ENCODE measurements at regions not wholly inside any gene's neighbourhood (a gene's known extent, or its start where the extent isn't known, plus 50 kb on each side); places are given as distances from the start of the nearest gene placed in this dataset.
"Not testable (repeated sequence)": the region's sequence is repeated elsewhere in the genome, so short reads cannot be mapped to it uniquely, and the experiment has no call there.

- DNase-seq: no peak
Measured at GRCh38 chr6:103119056-103119455, 1725.5 kb downstream of the GRIK2 start.

- no peak for DNase-seq
Measured at GRCh38 chr6:103114582-103114981, 1721.1 kb downstream of the GRIK2 start.

- no peak for DNase-seq
Measured at GRCh38 chr6:103113416-103113815, 1719.9 kb downstream of the GRIK2 start.

GRCh38 chr6:103107985-103108384 is 1714.5 kb downstream of the GRIK2 start:
- DNase-seq: no peak

GRCh38 chr6:103105686-103106085 is 1712.2 kb downstream of the GRIK2 start:
- no peak for DNase-seq

- DNase-seq: no peak
Measured at GRCh38 chr6:103101267-103101666, 1707.8 kb downstream of the GRIK2 start.

GRCh38 chr6:103092414-103092813 is 1698.9 kb downstream of the GRIK2 start:
- DNase-seq: not testable (repeated sequence)

GRCh38 chr6:103085801-103086200 is 1692.3 kb downstream of the GRIK2 start:
- no peak for DNase-seq

GRCh38 chr6:103081876-103082630 is 1688.5 kb downstream of the GRIK2 start:
- no peak for DNase-seq

GRCh38 chr6:103081126-103081525 is 1687.6 kb downstream of the GRIK2 start:
- DNase-seq: no peak

GRCh38 chr6:103080497-103080896 is 1687.0 kb downstream of the GRIK2 start:
- no peak for DNase-seq

GRCh38 chr6:103079867-103080266 is 1686.4 kb downstream of the GRIK2 start:
- DNase-seq: no peak

- no peak for DNase-seq
Measured at GRCh38 chr6:103062136-103062535, 1668.6 kb downstream of the GRIK2 start.

GRCh38 chr6:103047567-103047966 is 1654.1 kb downstream of the GRIK2 start:
- DNase-seq: no peak

GRCh38 chr6:103042336-103042735 is 1648.8 kb downstream of the GRIK2 start:
- DNase-seq: no peak

GRCh38 chr6:103036846-103037245 is 1643.3 kb downstream of the GRIK2 start:
- no peak for DNase-seq

GRCh38 chr6:103027271-103027931 is 1633.9 kb downstream of the GRIK2 start:
- DNase-seq: no peak

GRCh38 chr6:103018426-103018825 is 1624.9 kb downstream of the GRIK2 start:
- no peak for DNase-seq

GRCh38 chr6:103017878-103018277 is 1624.4 kb downstream of the GRIK2 start:
- DNase-seq: no peak

- DNase-seq: no peak
Measured at GRCh38 chr6:103011605-103012004, 1618.1 kb downstream of the GRIK2 start.

GRCh38 chr6:103002282-103002681 is 1608.8 kb downstream of the GRIK2 start:
- no peak for DNase-seq

- no peak for DNase-seq
Measured at GRCh38 chr6:103001724-103002123, 1608.2 kb downstream of the GRIK2 start.

- DNase-seq: no peak
Measured at GRCh38 chr6:103000688-103001087, 1607.2 kb downstream of the GRIK2 start.

GRCh38 chr6:102995491-102995890 is 1602.0 kb downstream of the GRIK2 start:
- DNase-seq: no peak

- DNase-seq: no peak
Measured at GRCh38 chr6:102994866-102995265, 1601.4 kb downstream of the GRIK2 start.

All from NCI-H146 (cell line).